ENCODE measurements at regions not wholly inside any gene's neighbourhood (a gene's known extent, or its start where the extent isn't known, plus 50 kb on each side); places are given as distances from the start of the nearest gene placed in this dataset.

GRCh38 chr2:220272656-220273055 is 645.2 kb downstream of the SLC4A3 start (continued):
- TF ChIP-seq ZBTB11 (tag by site-specific recombination; conservative IDR thresholded peaks at IDR 0.05; ENCODE audit: low read depth) (no peak), ZNF221 (tag by site-specific recombination; IDR thresholded peaks at IDR 0.05; ENCODE audit: borderline replicate concordance) (no peak), ZBTB10 (tag by site-specific recombination; IDR thresholded peaks at IDR 0.05) (no peak), ZNF791 (tag by site-specific recombination; IDR thresholded peaks at IDR 0.05) (no peak), ZBTB26 (tag by site-specific recombination; optimal IDR thresholded peaks at IDR 0.05) (no peak), ZNF274 (IDR thresholded peaks at IDR 0.05; ENCODE audit: low read length) (no peak), ZNF274 (tag by site-specific recombination; IDR thresholded peaks at IDR 0.05; ENCODE audit: borderline replicate concordance) (no peak), ZNF701 (tag by site-specific recombination; IDR thresholded peaks at IDR 0.05) (no peak), YY2 (tag by site-specific recombination; IDR thresholded peaks at IDR 0.05) (no peak)

- no peaks in the 10 kb centered on the region for H3K36me3 ChIP-seq (ENCODE audit: control insufficient read depth in 2 of 2, insufficient read depth in 1 of 2, low read length in 2 of 2)
- H3K9me3 ChIP-seq (ENCODE audit: control insufficient read depth, insufficient read depth, low read depth, low read length) = no peaks in the 10 kb centered on the region
- ChIA-PET POLR2A (no interaction called here), CTCF (no interaction called here)
- no peak overlapping the region for H3K4me3 ChIP-seq (ENCODE audit: low read depth, low read length)
- H3K4me1 ChIP-seq (ENCODE audit: control insufficient read depth, insufficient read depth, low read length) = peaks cover 14% of the 10 kb centered on the region
- TF ChIP-seq ZNF341 (tag by site-specific recombination; IDR thresholded peaks at IDR 0.05; ENCODE audit: low read depth) (no peak), TCF7L2 (IDR thresholded peaks at IDR 0.05; ENCODE audit: borderline replicate concordance, low read depth, low read length) (no peak), ZNF184 (tag by site-specific recombination; IDR thresholded peaks at IDR 0.05) (no peak), ZBTB20 (tag by site-specific recombination; IDR thresholded peaks at IDR 0.05) (no peak), ZNF664 (tag by site-specific recombination; IDR thresholded peaks at IDR 0.05) (no peak), ZNF830 (tag by site-specific recombination; IDR thresholded peaks at IDR 0.05; ENCODE audit: low read depth) (no peak)
- no peak overlapping the region for H3K27ac ChIP-seq (ENCODE audit: extremely low read depth, low read depth, low read length)
Observed at GRCh38 chr2:220273082-220273481, 645.7 kb downstream of the SLC4A3 start.

GRCh38 chr2:220275454-220275853 is 648.0 kb downstream of the SLC4A3 start:
- no peak overlapping the region for H3K4me3 ChIP-seq (ENCODE audit: low read depth, low read length)
- H3K36me3 ChIP-seq (ENCODE audit: control insufficient read depth in 2 of 2, insufficient read depth in 1 of 2, low read length in 2 of 2) = no peaks in the 10 kb centered on the region
- no peak overlapping the region for H3K27ac ChIP-seq (ENCODE audit: extremely low read depth, low read depth, low read length)
- peaks cover 8% of the 10 kb centered on the region for H3K4me1 ChIP-seq (ENCODE audit: control insufficient read depth, insufficient read depth, low read length)
- CTCF ChIA-PET = no interaction called here
- TF ChIP-seq ZNF350 (tag by site-specific recombination; IDR thresholded peaks at IDR 0.05) (no peak), ZNF777 (tag by site-specific recombination; IDR thresholded peaks at IDR 0.05; ENCODE audit: borderline replicate concordance) (no peak), ZNF423 (tag by site-specific recombination; IDR thresholded peaks at IDR 0.05) (no peak), PRDM6 (tag by site-specific recombination; IDR thresholded peaks at IDR 0.05) (no peak), BCL11B (tag by site-specific recombination; IDR thresholded peaks at IDR 0.05; ENCODE audit: low read depth) (no peak), ZNF292 (tag by site-specific recombination; IDR thresholded peaks at IDR 0.05; ENCODE audit: borderline replicate concordance, low read depth) (no peak), ZNF513 (tag by site-specific recombination; IDR thresholded peaks at IDR 0.05) (no peak), ZNF677 (tag by site-specific recombination; IDR thresholded peaks at IDR 0.05) (no peak)
- no peaks in the 10 kb centered on the region for H3K9me3 ChIP-seq (ENCODE audit: control insufficient read depth, insufficient read depth, low read depth, low read length)
- POLR2A ChIA-PET = no interaction called here
